Spinal cord (tissue), 9 donors: ENCODE measurements at regions not wholly inside any gene's neighbourhood (a gene's known extent, or its start where the extent isn't known, plus 50 kb on each side); places are given as distances from the start of the nearest gene placed in this dataset.
A peak's percentile ranks its signal among the peaks of the same experiment; 100 is the strongest.

Source experiments
- DNase-seq, 6 donors: peaks; one replicate each; pipeline versions ENCODE4 v3.0.0 to v3.0.0-alpha.2; 2013 to 2015; ENCODE audit warnings: low spot score in 6 of 6, low read depth in 4 of 6
- H3K27ac ChIP-seq: one replicate; pipeline ENCODE4 v1.5.1; 2013; ENCODE audit warnings: low read depth, low read length, control low read depth
- H3K27me3 ChIP-seq: one replicate; pipeline ENCODE4 v1.6.1; 2013; ENCODE audit warnings: low read length; ENCODE audit not compliant: control insufficient read depth, insufficient read depth
- H3K36me3 ChIP-seq: one replicate; pipeline ENCODE4 v1.6.1; 2013; ENCODE audit warnings: low read length; ENCODE audit not compliant: control insufficient read depth, insufficient read depth
- H3K4me1 ChIP-seq: one replicate; pipeline ENCODE4 v1.6.1; 2013; ENCODE audit warnings: low read length; ENCODE audit not compliant: control insufficient read depth, insufficient read depth
- H3K4me3 ChIP-seq: one replicate; pipeline ENCODE4 v1.5.1; 2013; ENCODE audit warnings: low read depth, low read length, control low read depth
- H3K9me3 ChIP-seq: one replicate; pipeline ENCODE4 v1.6.1; 2013; ENCODE audit warnings: low read length; ENCODE audit not compliant: control insufficient read depth, insufficient read depth
- WGBS: methylation state at CpG from one replicate; pipeline ENCODE4 v1.1.5; 2013; ENCODE audit warnings: missing lambda C conversion rate; ENCODE audit not compliant: insufficient coverage; 5-methylcytosine and 5-hydroxymethylcytosine counted together
- donor health status: healthy.

GRCh38 chr5:153884612-153884957 lies 154.1 kb downstream of the FAM114A2 start:
- H3K27ac ChIP-seq: no peak overlapping the region
- H3K4me3 ChIP-seq: no peak overlapping the region
- WGBS: 100% methylated on average over 2 of the region's 4 CpGs
- no peaks in the 10 kb centered on the region for H3K36me3 ChIP-seq
- no peaks in the 10 kb centered on the region for H3K27me3 ChIP-seq
- no peaks in the 10 kb centered on the region for H3K9me3 ChIP-seq
- no peak for DNase-seq
- no peaks in the 10 kb centered on the region for H3K4me1 ChIP-seq

- 72% methylated on average over 3 of the region's 6 CpGs for WGBS
- Histone ChIP-seq H3K4me3 (no peak overlapping the region), H3K27ac (no peak overlapping the region), H3K27me3 (no peaks in the 10 kb centered on the region), H3K9me3 (no peaks in the 10 kb centered on the region), H3K36me3 (no peaks in the 10 kb centered on the region), H3K4me1 (no peaks in the 10 kb centered on the region)
- DNase-seq: peak in 1 of 6 donors; percentile 79
Observed at GRCh38 chr5:153883854-153884611, 154.7 kb downstream of the FAM114A2 start.

GRCh38 chr5:153881687-153882086 lies 157.0 kb downstream of the FAM114A2 start:
- Histone ChIP-seq H3K27me3 (no peaks in the 10 kb centered on the region), H3K4me1 (no peaks in the 10 kb centered on the region), H3K4me3 (no peak overlapping the region), H3K27ac (no peak overlapping the region), H3K36me3 (no peaks in the 10 kb centered on the region), H3K9me3 (no peaks in the 10 kb centered on the region)
- no peak for DNase-seq
- no CpG with 5 or more reads among the region's 1 CpG for whole genome bisulfite sequencing

GRCh38 chr5:153880106-153880505 lies 158.6 kb downstream of the FAM114A2 start:
- H3K27ac ChIP-seq: no peak overlapping the region
- no peaks in the 10 kb centered on the region for H3K9me3 ChIP-seq

GRCh38 chr5:153879596-153879995 lies 159.1 kb downstream of the FAM114A2 start:
- no peaks in the 10 kb centered on the region for H3K36me3 ChIP-seq
- peak in 2 of 6 donors; percentile 47 to 68 for DNase-seq

More at GRCh38 chr5:153880106-153880505, 158.6 kb downstream of the FAM114A2 start:
- no CpG with 5 or more reads among the region's 1 CpG for WGBS
- Histone ChIP-seq H3K4me3 (no peak overlapping the region), H3K27me3 (no peaks in the 10 kb centered on the region), H3K36me3 (no peaks in the 10 kb centered on the region), H3K4me1 (no peaks in the 10 kb centered on the region)
- DNase-seq: peak in 2 of 6 donors; percentile 42 to 70

GRCh38 chr5:153866176-153866575 lies 172.5 kb downstream of the FAM114A2 start:
- Histone ChIP-seq H3K4me1 (no peaks in the 10 kb centered on the region), H3K27me3 (no peaks in the 10 kb centered on the region), H3K9me3 (no peaks in the 10 kb centered on the region), H3K36me3 (no peaks in the 10 kb centered on the region), H3K27ac (no peak overlapping the region), H3K4me3 (no peak overlapping the region)
- no peak for DNase-seq
- WGBS: no CpG with 5 or more reads among the region's 4 CpGs

More at GRCh38 chr5:153879596-153879995, 159.1 kb downstream of the FAM114A2 start:
- Histone ChIP-seq H3K27ac (no peak overlapping the region), H3K9me3 (no peaks in the 10 kb centered on the region), H3K27me3 (no peaks in the 10 kb centered on the region), H3K4me3 (no peak overlapping the region), H3K4me1 (no peaks in the 10 kb centered on the region)

- Histone ChIP-seq H3K4me3 (no peak overlapping the region), H3K27ac (no peak overlapping the region), H3K27me3 (no peaks in the 10 kb centered on the region), H3K9me3 (no peaks in the 10 kb centered on the region), H3K4me1 (no peaks in the 10 kb centered on the region), H3K36me3 (no peaks in the 10 kb centered on the region)
- 82% methylated on average over 2 of the region's 2 CpGs for WGBS
- no peak for DNase-seq
Observed at GRCh38 chr5:153865016-153865415, 173.7 kb downstream of the FAM114A2 start.

- H3K4me1 ChIP-seq: no peaks in the 10 kb centered on the region
- 72% methylated on average over 2 of the region's 2 CpGs for WGBS
- peak in 1 of 6 donors; percentile 79 for DNase-seq
Observed at GRCh38 chr5:153863951-153864350, 174.8 kb downstream of the FAM114A2 start.

More at GRCh38 chr5:153863951-153864350, 174.8 kb downstream of the FAM114A2 start:
- Histone ChIP-seq H3K36me3 (no peaks in the 10 kb centered on the region), H3K4me3 (no peak overlapping the region), H3K9me3 (no peaks in the 10 kb centered on the region), H3K27me3 (no peaks in the 10 kb centered on the region), H3K27ac (no peak overlapping the region)
